Inferior parietal cortex (tissue), 1 donor: ENCODE measurements at regions not wholly inside any gene's neighbourhood (a gene's known extent, or its start where the extent isn't known, plus 50 kb on each side); places are given as distances from the start of the nearest gene placed in this dataset.
"Not testable (repeated sequence)": the region's sequence is repeated elsewhere in the genome, so short reads cannot be mapped to it uniquely, and the experiment has no call there.

ENCODE experiments used
- DNase-seq: peaks from one replicate; pipeline ENCODE4 v3.0.0-alpha.2; 2016; ENCODE audit errors: extremely low spot score

DNA sequence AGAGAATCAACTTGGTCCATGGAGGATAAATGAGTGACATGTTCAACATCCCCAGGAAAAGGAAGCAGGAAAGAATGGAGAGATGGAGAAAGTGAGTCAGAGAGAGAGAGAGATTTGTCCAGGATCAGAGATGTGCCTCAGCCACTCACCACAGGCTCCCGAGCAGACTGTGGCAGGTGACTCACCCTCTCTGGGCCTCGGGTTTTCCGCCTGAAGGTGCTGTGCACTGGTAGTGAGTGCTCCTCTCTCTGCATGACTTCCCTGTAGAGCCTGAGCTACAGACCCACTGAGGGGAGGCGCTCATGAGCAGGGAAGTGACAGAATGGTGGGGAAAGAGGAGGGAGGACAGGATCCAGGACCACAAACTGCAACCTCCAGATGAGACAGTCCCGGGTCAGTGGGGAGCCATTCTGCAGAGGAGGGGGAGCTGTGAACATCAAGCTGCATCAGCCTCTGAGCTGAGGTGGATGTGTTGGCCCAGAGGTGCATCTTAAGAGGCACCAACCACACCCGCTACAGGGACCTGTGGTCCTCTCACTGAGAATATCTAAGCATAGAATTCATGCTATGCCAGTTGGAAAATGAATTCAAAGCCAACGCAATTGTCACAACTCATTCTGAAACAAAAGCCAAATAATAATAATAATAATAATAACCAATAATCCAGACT lies 433.4 kb downstream of the BRD1 start:
- DNase-seq: no peak

- DNase-seq: no peak
Measured at GRCh38 chr22:49393526-49393925, 434.1 kb downstream of the BRD1 start.

- DNase-seq: no peak
Measured at GRCh38 chr22:49392841-49393510, 434.7 kb downstream of the BRD1 start.

- no peak for DNase-seq
Measured at GRCh38 chr22:49392247-49392646, 435.4 kb downstream of the BRD1 start.

DNA sequence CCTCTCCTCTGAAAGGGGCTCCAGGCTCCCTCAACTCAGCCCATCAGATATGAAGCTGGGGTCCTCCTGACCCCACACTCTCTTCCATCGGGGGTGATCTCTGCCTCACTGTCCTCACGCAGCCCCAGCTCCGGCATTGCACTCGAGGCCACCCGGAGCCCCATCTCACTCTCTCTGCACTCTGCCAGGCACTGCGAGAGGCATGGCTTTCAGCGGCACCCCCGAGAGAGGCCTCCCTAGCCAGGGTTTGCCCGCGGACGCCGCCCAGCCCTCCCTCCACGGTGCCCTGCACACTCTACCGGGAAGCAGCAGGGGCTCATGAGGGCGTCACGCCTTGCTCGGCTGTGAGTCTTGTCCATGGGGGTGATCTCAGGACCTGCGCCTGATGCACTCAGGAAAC lies 436.2 kb downstream of the BRD1 start:
- DNase-seq: no peak

DNA sequence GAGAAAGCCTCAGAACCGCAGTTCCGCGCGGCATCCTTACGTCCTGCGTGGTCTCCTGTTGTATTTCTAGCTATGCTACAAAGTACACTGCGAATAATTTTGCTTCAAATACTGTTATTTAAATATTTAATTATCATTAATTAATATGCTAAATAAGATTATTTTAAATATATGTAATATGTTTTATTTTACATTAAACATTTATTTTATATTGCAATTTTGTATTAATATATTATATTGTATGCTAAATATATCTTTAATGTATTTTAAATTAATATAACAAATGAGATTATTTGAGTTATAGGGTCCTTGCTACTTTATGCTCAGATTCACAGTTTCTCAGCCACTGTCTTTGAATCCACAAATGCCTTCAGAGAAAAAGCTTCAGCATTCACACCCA lies 436.7 kb downstream of the BRD1 start:
- DNase-seq: no peak

GRCh38 chr22:49383909-49384308 lies 443.8 kb downstream of the BRD1 start:
- not testable (repeated sequence) for DNase-seq

GRCh38 chr22:49382451-49382735 lies 445.3 kb downstream of the BRD1 start:
- DNase-seq: no peak

- DNase-seq: no peak
Measured at GRCh38 chr22:49381595-49382450, 445.9 kb downstream of the BRD1 start.

- no peak for DNase-seq
Measured at GRCh38 chr22:49380828-49381114, 446.9 kb downstream of the BRD1 start.

DNA sequence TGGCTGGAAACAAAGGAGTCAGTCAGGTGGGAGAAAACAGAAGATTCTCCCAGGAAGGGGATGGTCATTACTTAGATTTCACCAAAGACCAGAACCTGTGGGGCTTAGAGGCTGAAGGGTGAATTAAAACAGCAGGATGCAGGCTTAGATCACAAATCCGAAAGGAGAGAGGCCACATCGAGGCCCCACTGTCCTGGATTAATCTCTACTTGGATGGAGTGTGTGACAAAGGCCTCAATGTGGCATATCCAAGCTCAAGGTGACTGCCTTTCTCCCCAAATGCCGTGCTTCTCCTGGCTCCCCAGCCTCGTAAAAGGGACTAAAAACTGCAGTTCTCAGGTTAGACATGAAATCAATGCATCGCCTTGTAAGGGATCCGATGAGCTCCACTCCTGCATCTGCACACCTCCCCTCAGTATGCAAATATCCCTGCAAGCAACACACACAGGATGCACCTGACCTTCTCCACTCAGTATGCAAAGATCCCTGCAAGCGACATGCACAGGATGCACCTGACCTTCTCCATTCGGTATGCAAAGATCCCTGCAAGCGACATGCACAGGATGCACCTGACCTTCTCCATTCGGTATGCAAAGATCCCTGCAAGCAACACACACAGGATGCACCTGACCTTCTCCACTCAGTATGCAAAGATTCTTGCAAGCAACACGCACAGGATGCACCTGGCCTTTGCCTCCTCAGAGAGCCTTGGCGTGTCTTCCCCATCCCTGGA lies 447.4 kb downstream of the BRD1 start:
- no peak for DNase-seq

DNA sequence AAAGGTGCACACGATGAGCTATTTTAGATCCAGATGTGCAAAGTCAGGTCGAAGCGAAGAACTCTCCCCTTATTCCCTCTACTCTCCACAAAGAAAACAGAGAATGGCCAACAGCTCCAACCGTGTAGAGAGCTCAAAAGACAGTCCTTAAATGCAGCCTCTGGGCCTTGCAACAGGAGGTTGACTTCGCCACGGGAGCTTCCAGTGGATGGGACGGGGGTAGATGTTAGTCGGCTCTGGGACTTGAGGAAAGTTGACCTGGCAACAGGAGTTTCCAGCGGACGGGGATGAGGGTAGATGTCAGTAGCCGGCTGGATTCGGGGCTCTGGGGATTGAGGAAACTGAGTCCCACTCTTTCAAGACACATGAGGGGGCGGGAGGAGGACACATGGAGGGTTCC lies 450.4 kb downstream of the BRD1 start:
- no peak for DNase-seq

DNA sequence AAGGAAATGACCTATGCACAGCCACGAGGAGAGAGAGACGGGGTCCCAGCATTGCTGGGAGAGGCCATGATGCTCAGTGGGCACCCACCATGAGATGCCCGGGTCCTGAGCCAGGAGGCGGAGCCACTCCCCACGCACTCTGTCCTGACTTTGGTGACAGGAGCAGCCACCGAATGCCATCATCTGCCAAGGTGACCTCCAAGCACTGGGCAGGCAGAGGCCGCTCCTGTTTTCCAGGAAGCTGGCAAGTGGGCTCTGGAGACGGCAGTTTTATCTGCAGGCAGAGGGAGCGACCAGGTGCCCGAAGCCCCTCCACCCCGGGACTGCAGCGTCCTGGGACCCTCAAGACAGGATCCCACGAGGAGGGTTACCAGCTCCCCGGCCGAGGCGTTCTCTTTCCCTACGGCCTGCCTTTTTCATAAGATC lies 453.9 kb downstream of the BRD1 start:
- DNase-seq: no peak

- DNase-seq: no peak
Measured at GRCh38 chr22:49373289-49373666, 454.4 kb downstream of the BRD1 start.

- peak; percentile 12 for DNase-seq
Measured at GRCh38 chr22:49372530-49373288, 455.0 kb downstream of the BRD1 start.

GRCh38 chr22:49372111-49372529 lies 455.6 kb downstream of the BRD1 start:
- no peak for DNase-seq

- no peak for DNase-seq
Measured at GRCh38 chr22:49371325-49372110, 456.2 kb downstream of the BRD1 start.

- DNase-seq: no peak
Measured at GRCh38 chr22:49370627-49371301, 456.9 kb downstream of the BRD1 start.

DNA sequence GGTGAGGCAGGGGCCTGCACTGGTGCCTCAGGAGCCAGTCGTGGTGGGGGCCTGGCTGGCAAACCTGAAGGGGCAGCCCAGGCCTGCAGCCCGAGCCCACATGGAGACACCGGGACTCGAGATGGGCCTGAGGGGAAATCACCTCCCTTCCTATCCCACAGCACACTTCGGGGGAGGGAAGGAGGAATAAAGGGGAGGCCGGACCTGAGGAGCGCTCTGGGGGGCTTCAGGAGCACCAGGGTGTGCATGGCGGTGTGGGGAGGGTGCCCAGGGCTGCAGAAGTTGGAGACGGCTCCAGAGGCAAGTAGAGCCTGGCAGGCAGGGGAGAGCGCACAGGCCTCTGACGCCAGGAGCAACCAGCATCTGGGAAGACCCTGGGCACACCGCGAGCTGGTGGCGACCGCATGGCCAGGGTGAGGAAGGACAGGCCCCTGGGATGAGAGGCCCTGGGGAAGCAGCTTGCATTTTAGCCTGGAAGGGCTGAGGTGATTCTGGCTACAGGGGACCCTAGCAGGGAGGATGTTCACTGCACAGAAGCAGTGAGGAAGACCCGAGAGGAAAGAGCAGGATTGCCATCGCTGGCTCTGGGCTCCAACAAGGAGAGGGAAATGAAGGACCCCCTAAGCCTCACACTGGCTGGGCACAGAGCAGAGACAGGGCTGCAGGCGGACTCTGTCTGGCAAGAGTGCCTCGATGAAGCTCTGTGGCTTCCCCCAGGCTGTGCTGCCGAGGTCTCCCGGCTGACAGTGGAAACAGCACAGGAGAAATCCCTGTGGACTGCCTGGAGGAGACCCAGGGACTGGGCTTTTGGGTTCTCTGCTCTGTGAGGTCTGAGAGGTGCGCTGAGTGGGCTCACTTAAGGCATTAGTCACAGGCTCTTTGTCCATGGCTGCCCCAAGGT lies 457.7 kb downstream of the BRD1 start:
- no peak for DNase-seq
